LNCaP clone FGC (cell line): ENCODE measurements at regions not wholly inside any gene's neighbourhood (a gene's known extent, or its start where the extent isn't known, plus 50 kb on each side); places are given as distances from the start of the nearest gene placed in this dataset.
A peak's percentile ranks its signal among the peaks of the same experiment; 100 is the strongest.

Experiments
- DNase-seq: peaks from one replicate; pipeline ENCODE4 v3.0.0-alpha.2; 2011; ENCODE audit warnings: low read depth
- H3K4me3 ChIP-seq: 2 replicates; pipeline ENCODE4 v1.5.1; 2011; ENCODE audit warnings: mild to moderate bottlenecking, low read depth, low read length, control low read depth
- TF ChIP-seq, protein P1 (sequence below): IDR thresholded peaks from 2 replicates; pipeline ENCODE4 v1.5.1; 2012; ENCODE audit warnings: mild to moderate bottlenecking; ENCODE audit not compliant: control insufficient read depth, insufficient read depth; ENCODE audit errors: extremely low read depth

- TF ChIP-seq, protein P1, sequence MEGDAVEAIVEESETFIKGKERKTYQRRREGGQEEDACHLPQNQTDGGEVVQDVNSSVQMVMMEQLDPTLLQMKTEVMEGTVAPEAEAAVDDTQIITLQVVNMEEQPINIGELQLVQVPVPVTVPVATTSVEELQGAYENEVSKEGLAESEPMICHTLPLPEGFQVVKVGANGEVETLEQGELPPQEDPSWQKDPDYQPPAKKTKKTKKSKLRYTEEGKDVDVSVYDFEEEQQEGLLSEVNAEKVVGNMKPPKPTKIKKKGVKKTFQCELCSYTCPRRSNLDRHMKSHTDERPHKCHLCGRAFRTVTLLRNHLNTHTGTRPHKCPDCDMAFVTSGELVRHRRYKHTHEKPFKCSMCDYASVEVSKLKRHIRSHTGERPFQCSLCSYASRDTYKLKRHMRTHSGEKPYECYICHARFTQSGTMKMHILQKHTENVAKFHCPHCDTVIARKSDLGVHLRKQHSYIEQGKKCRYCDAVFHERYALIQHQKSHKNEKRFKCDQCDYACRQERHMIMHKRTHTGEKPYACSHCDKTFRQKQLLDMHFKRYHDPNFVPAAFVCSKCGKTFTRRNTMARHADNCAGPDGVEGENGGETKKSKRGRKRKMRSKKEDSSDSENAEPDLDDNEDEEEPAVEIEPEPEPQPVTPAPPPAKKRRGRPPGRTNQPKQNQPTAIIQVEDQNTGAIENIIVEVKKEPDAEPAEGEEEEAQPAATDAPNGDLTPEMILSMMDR: no peak
- DNase-seq: peak; percentile 11
- no peak overlapping the region for H3K4me3 ChIP-seq
These were observed 133.7 kb downstream of the RAP2A start for GRCh38 chr13:97567510-97568243.

- DNase-seq: peak; percentile 21
- TF ChIP-seq, protein P1: no peak
- H3K4me3 ChIP-seq: no peak overlapping the region
These were observed 134.9 kb downstream of the RAP2A start for GRCh38 chr13:97568850-97569249.

GRCh38 chr13:97569841-97570240, 135.9 kb downstream of the RAP2A start:
- TF ChIP-seq, protein P1: no peak
- DNase-seq: no peak

DNA sequence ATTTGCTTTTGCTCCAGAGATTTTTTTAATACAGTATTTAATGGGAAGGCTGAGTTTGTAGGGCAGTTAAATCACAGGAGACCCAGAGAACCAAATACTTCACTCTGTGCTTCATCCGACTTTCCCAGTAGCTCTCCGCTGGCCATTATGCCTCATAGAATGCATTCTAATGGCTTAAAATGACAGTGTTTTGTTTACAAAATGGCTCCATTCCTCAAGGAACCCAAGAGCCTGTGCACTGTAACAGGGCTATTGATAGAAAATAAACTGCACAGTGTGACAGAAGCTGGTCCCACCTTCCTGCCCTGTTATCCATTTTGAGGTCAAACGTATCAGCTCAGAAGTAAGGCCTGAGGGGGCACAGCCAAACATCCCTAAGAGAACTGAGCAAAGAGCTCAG, 136.5 kb downstream of the RAP2A start:
- DNase-seq: no peak
- TF ChIP-seq, protein P1: no peak
- H3K4me3 ChIP-seq: no peak overlapping the region

More at GRCh38 chr13:97569841-97570240, 135.9 kb downstream of the RAP2A start:
- no peak overlapping the region for H3K4me3 ChIP-seq

DNA sequence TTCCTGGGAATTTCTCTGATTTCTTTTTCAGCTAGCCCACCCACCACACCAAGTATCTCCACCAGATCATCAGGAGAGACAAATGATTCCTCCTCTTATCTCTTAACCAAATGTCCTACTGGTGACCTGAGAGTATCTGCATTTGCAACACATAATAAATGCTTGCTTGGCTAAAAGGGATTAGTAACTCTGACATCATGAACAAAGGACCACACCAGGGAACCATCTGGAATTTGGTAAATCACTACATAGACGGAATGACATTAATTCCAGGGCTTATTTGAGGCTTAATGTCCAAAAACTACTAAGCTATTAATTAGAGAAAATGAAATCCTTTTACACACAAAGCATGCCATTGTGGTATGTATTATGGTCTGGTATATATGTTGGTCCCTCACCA, 139.0 kb downstream of the RAP2A start:
- TF ChIP-seq, protein P1: no peak
- no peak for DNase-seq
- H3K4me3 ChIP-seq: no peak overlapping the region

DNA sequence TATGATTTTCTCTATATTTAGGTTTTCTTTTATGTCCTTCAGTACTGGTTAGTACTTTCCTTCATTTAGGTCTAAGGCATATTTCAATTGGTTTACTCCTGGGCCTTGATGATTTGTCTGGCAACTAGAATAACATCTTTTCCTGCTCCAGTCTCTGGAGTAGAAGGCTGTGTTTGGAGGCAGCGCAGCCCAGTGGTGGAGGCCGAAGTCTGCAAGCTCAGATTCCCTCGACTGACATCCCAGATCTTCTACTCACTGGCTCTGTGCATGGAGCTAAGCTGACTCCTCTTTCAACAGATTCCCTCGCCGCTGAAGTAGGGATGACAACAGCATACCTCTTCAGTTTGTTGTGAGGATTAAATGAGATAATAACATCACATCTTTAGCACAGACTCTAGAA, 141.0 kb downstream of the RAP2A start:
- H3K4me3 ChIP-seq: no peak overlapping the region
- TF ChIP-seq, protein P1: peak; percentile 31; the same call in 1 of the 2 replicates
- no peak for DNase-seq

DNA sequence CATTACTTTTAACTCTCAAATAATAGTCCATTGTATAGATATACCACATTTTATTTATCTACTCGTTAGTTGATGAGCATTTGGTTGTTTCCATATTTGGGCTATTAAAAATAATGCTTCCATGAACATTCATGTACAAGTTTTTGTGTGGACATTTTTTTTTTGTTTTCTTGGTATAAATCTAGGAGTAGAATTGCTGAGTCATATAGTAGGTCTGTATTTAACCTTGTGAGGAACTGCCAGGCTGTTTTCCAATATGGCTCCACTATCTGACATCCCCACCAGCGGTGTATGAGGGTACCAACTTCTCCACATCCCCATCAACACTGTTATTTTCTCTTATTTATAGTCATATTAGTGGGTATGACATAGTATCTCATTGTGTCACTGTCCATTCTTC, 143.1 kb downstream of the RAP2A start:
- TF ChIP-seq, protein P1: no peak
- no peak for DNase-seq
- H3K4me3 ChIP-seq: no peak overlapping the region
